Neural progenitor cell (in vitro differentiated cells): ENCODE measurements at regions not wholly inside any gene's neighbourhood (a gene's known extent, or its start where the extent isn't known, plus 50 kb on each side); places are given as distances from the start of the nearest gene placed in this dataset.
A peak's percentile ranks its signal among the peaks of the same experiment; 100 is the strongest.

ENCODE experiments used
- DNase-seq: peaks from one replicate; pipeline ENCODE4 v3.0.0-alpha.2; 2016; ENCODE audit warnings: low spot score
- H2AFZ ChIP-seq: fragments of 200-600 bp; sonication (generic); replicated peaks from 2 replicates; pipeline ENCODE4 v1.6.1; 2016; ENCODE audit warnings: antibody characterized with exemption
- H3F3A ChIP-seq: fragments of 200-600 bp; sonication (generic); 2 replicates; pipeline ENCODE4 v1.6.1; 2016; ENCODE audit warnings: antibody characterized with exemption, low read depth
- H3K27ac ChIP-seq: fragments of 200-600 bp; sonication (generic); 2 replicates; pipeline ENCODE4 v1.5.1; 2016; ENCODE audit warnings: mild to moderate bottlenecking
- H3K27me3 ChIP-seq: fragments of 200-600 bp; sonication (generic); 2 replicates; pipeline ENCODE4 v1.6.1; 2016; ENCODE audit warnings: mild to moderate bottlenecking, moderate library complexity
- H3K36me3 ChIP-seq: fragments of 200-600 bp; sonication (generic); 2 replicates; pipeline ENCODE4 v1.5.1; 2016
- H3K4me1 ChIP-seq: fragments of 200-600 bp; sonication (generic); 2 replicates; pipeline ENCODE4 v1.6.1; 2016; ENCODE audit warnings: mixed run types
- H3K4me2 ChIP-seq: fragments of 200-600 bp; sonication (generic); 2 replicates; pipeline ENCODE4 v1.6.1; 2016
- H3K4me3 ChIP-seq: fragments of 200-600 bp; sonication (generic); 2 replicates; pipeline ENCODE4 v1.5.1; 2016
- H3K79me2 ChIP-seq: fragments of 200-600 bp; sonication (generic); 2 replicates; pipeline ENCODE4 v1.6.1; 2016; ENCODE audit warnings: low read depth
- H3K9ac ChIP-seq: fragments of 200-600 bp; sonication (generic); 2 replicates; pipeline ENCODE4 v1.6.1; 2016
- H3K9me3 ChIP-seq: fragments of 200-600 bp; sonication (generic); 2 replicates; pipeline ENCODE4 v1.5.1; 2016; ENCODE audit warnings: low read depth
- H4K20me1 ChIP-seq: fragments of 200-600 bp; sonication (generic); 2 replicates; pipeline ENCODE4 v1.6.1; 2016; ENCODE audit warnings: low read depth
- H3K27ac Mint-ChIP-seq: 3 replicates; pipeline ENCODE4 v1.8.0; 2021; ENCODE audit warnings: mixed read lengths
- H3K27me3 Mint-ChIP-seq: 2 replicates; pipeline ENCODE4 v1.8.0; 2022; ENCODE audit warnings: low read depth, mild to moderate bottlenecking, inconsistent platforms, moderate library complexity, mixed read lengths; ENCODE audit not compliant: insufficient read depth
- H3K36me3 Mint-ChIP-seq: 3 replicates; pipeline ENCODE4 v1.8.0; 2021; ENCODE audit warnings: mixed read lengths
- H3K4me1 Mint-ChIP-seq: 3 replicates; pipeline ENCODE4 v1.8.0; 2021; ENCODE audit warnings: mixed read lengths
- H3K4me3 Mint-ChIP-seq: 3 replicates; pipeline ENCODE4 v1.8.0; 2021; ENCODE audit warnings: mild to moderate bottlenecking, moderate library complexity, mixed read lengths
- H3K9me3 Mint-ChIP-seq: 3 replicates; pipeline ENCODE4 v1.8.0; 2020; ENCODE audit warnings: mixed read lengths
- CTCF ChIP-seq: fragments of 200-600 bp; sonication (generic); IDR thresholded peaks from 2 replicates; pipeline ENCODE4 v1.5.1; 2017; ENCODE audit warnings: antibody characterized with exemption, mild to moderate bottlenecking
- EZH2 ChIP-seq: fragments of 200-600 bp; sonication (generic); IDR thresholded peaks from 2 replicates; pipeline ENCODE4 v1.6.1; 2017; ENCODE audit warnings: antibody characterized with exemption, mild to moderate bottlenecking, moderate library complexity
- EZH2phosphoT487 ChIP-seq: fragments of 200-600 bp; sonication (generic); IDR thresholded peaks from 2 replicates; pipeline ENCODE4 v1.6.1; 2017; ENCODE audit warnings: antibody characterized with exemption

DNA sequence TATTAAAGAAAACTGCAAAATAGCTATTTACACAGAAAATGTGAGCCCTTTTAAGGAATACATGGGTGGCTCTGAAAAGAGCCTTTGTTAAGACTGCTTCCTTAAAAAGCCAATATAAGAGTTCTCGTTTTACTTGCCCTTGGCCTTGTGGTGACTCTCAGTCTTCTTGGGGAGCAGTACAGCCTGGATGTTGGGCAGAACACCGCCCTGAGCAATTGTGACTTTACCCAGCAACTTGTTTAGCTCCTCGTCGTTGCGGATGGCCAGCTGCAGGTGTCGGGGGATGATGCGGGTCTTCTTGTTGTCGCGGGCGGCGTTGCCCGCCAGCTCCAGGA is 111.5 kb downstream of the HFE start:
- H3K4me3 Mint-ChIP-seq = peak overlapping the region; percentile 93
- H3K27ac Mint-ChIP-seq = peak overlapping the region; percentile 95
- DNase-seq = no peak
- peak overlapping the region; percentile 87 for H3K4me2 ChIP-seq
- H3K4me3 ChIP-seq = peak overlapping the region; percentile 82
- H3K36me3 ChIP-seq = no peaks in the 10 kb centered on the region
- no peaks in the 10 kb centered on the region for H3K9me3 Mint-ChIP-seq
- no peaks in the 10 kb centered on the region for H3K9me3 ChIP-seq
- peaks cover 43% of the 10 kb centered on the region for H3K4me1 Mint-ChIP-seq
- H3K79me2 ChIP-seq = peaks cover 63% of the 10 kb centered on the region
- H4K20me1 ChIP-seq = peaks cover 32% of the 10 kb centered on the region
- H3K27ac ChIP-seq = peak overlapping the region; percentile 85
- H3K9ac ChIP-seq = peak overlapping the region; percentile 71
- peaks cover 8% of the 10 kb centered on the region for H3K27me3 Mint-ChIP-seq
- peaks cover 1% of the 10 kb centered on the region for H3K36me3 Mint-ChIP-seq
- H3K4me1 ChIP-seq = peaks cover 46% of the 10 kb centered on the region
- no peaks in the 10 kb centered on the region for H3K27me3 ChIP-seq
- TF ChIP-seq CTCF (no peak), EZH2 (no peak), EZH2phosphoT487 (no peak)
- H2AFZ ChIP-seq = no peak overlapping the region
- H3F3A ChIP-seq = peaks cover 82% of the 10 kb centered on the region

GRCh38 chr6:26199057-26199772 is 112.0 kb downstream of the HFE start:
- no peaks in the 10 kb centered on the region for H3K36me3 ChIP-seq
- no peak for TF ChIP-seq EZH2phosphoT487
- TF ChIP-seq CTCF = no peak
- no peak for TF ChIP-seq EZH2
- peaks cover 41% of the 10 kb centered on the region for H3K4me1 ChIP-seq
- Mint-ChIP-seq H3K9me3 (no peaks in the 10 kb centered on the region), H3K4me3 (peak overlapping the region; percentile 93), H3K4me1 (peaks cover 46% of the 10 kb centered on the region), H3K36me3 (peaks cover 1% of the 10 kb centered on the region), H3K27me3 (peaks cover 8% of the 10 kb centered on the region), H3K27ac (peak overlapping the region; percentile 95)
- H3K9me3 ChIP-seq = no peaks in the 10 kb centered on the region
- H2AFZ ChIP-seq = no peak overlapping the region
- H3K4me2 ChIP-seq = peak overlapping the region; percentile 87
- peak overlapping the region; percentile 71 for H3K9ac ChIP-seq
- H3K27ac ChIP-seq = peak overlapping the region; percentile 85
- H3K79me2 ChIP-seq = peaks cover 58% of the 10 kb centered on the region
- H4K20me1 ChIP-seq = peaks cover 32% of the 10 kb centered on the region
- peak overlapping the region; percentile 82 for H3K4me3 ChIP-seq
- peak; percentile 89 for DNase-seq
- H3K27me3 ChIP-seq = no peaks in the 10 kb centered on the region
- peaks cover 87% of the 10 kb centered on the region for H3F3A ChIP-seq

- TF ChIP-seq CTCF = no peak
- no peak for TF ChIP-seq EZH2
- TF ChIP-seq EZH2phosphoT487 = no peak
- Histone ChIP-seq H3K9ac (peak overlapping the region; percentile 4), H3K4me3 (peak overlapping the region; percentile 82), H3K4me2 (peak overlapping the region; percentile 87), H3K79me2 (peaks cover 55% of the 10 kb centered on the region), H3F3A (peaks cover 92% of the 10 kb centered on the region), H3K9me3 (no peaks in the 10 kb centered on the region), H3K27ac (peak overlapping the region; percentile 76), H2AFZ (no peak overlapping the region), H3K36me3 (no peaks in the 10 kb centered on the region), H3K27me3 (no peaks in the 10 kb centered on the region), H4K20me1 (peaks cover 38% of the 10 kb centered on the region), H3K4me1 (peaks cover 33% of the 10 kb centered on the region)
- Mint-ChIP-seq H3K27ac (peak overlapping the region; percentile 95), H3K4me3 (peak overlapping the region; percentile 93), H3K36me3 (peaks cover 1% of the 10 kb centered on the region), H3K4me1 (peaks cover 41% of the 10 kb centered on the region), H3K9me3 (no peaks in the 10 kb centered on the region), H3K27me3 (peaks cover 11% of the 10 kb centered on the region)
- DNase-seq = peak; percentile 62
Measured at GRCh38 chr6:26199773-26200764, 112.8 kb downstream of the HFE start.
